NT2/D1 (cell line): ENCODE measurements at regions not wholly inside any gene's neighbourhood (a gene's known extent, or its start where the extent isn't known, plus 50 kb on each side); places are given as distances from the start of the nearest gene placed in this dataset.

Source experiments
- SUZ12 ChIP-seq: IDR thresholded peaks from 2 replicates; pipeline ENCODE4 v1.6.1; 2011; ENCODE audit not compliant: insufficient read length, insufficient read depth; ENCODE audit errors: extremely low read depth
- YY1 ChIP-seq: IDR thresholded peaks from 2 replicates; pipeline ENCODE4 v1.6.1; 2011; ENCODE audit not compliant: insufficient read length, insufficient read depth
- ZNF274 ChIP-seq: IDR thresholded peaks from 2 replicates; pipeline ENCODE4 v1.6.1; 2011; ENCODE audit warnings: mild to moderate bottlenecking, low read depth, low read length

DNA sequence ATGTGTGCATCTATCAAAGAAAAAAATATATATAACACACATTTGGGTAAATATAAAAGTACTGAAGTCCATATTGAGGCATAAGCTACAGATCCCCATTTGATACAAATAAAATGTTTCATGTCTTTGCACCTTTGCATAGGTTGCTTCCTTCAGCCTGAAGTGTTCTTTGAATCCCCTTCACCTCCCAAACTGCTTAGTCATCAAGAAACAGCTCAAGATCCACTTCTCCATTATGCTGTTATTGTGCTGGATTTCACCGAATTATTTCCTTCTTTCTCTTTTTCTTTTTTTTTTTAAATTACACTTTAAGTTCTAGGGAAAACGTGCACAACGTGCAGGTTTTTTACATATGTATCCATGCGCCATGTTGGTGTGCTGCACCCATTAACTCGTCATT, 419.1 kb downstream of the ENC1 start:
- TF ChIP-seq ZNF274: no peak
- no peak for TF ChIP-seq YY1
- no peak for TF ChIP-seq SUZ12
